HepG2 (cell line): ENCODE measurements at regions not wholly inside any gene's neighbourhood (a gene's known extent, or its start where the extent isn't known, plus 50 kb on each side); places are given as distances from the start of the nearest gene placed in this dataset.

Experiments
- ADNP ChIP-seq: sonication (generic); formaldehyde crosslinking; IDR thresholded peaks from 2 replicates; pipeline ENCODE4 v1.4.0; 2020; ENCODE audit warnings: missing genetic modification reagents
- ATM ChIP-seq: fragments of 450-650 bp; IDR thresholded peaks from 2 replicates; pipeline ENCODE4 v1.7.1; 2017; ENCODE audit warnings: mild to moderate bottlenecking, borderline replicate concordance
- CREB1 ChIP-seq, 2 experiments: fragments of 450-650 bp in 1 of 2; IDR thresholded peaks; 2 replicates each; pipeline ENCODE4 v1.6.1; 2016 to 2017; ENCODE audit warnings: control low read depth in 1 of 2, mild to moderate bottlenecking in 1 of 2, missing compliant biosample characterization in 1 of 2, missing genetic modification characterization in 1 of 2
- CTCF ChIP-seq: sonication (generic); formaldehyde crosslinking; IDR thresholded peaks from 2 replicates; pipeline ENCODE4 v1.5.0; 2020; ENCODE audit warnings: mild to moderate bottlenecking, missing genetic modification reagents, moderate library complexity
- EP300 ChIP-seq, 3 experiments: sonication (generic) in 1 of 3; formaldehyde crosslinking in 1 of 3; IDR thresholded peaks; 2 replicates each; pipeline versions ENCODE4 v1.5.1 to v1.6.1; 2011 to 2020; ENCODE audit warnings: low read depth in 2 of 3, low read length in 2 of 3, borderline replicate concordance in 1 of 3, improper control_type of control experiment in 1 of 3, mild to moderate bottlenecking in 1 of 3, missing genetic modification reagents in 1 of 3, moderate library complexity in 1 of 3
- HDAC6 ChIP-seq: fragments of 200-600 bp; sonication (generic); IDR thresholded peaks from 2 replicates; pipeline ENCODE4 v1.7.0; 2017; ENCODE audit warnings: mild to moderate bottlenecking, antibody characterized with exemption, low read length, low read depth
- ISL2 ChIP-seq: sonication (generic); formaldehyde crosslinking; IDR thresholded peaks from 2 replicates; pipeline ENCODE4 v1.5.0; 2020; ENCODE audit warnings: missing genetic modification reagents
- MXI1 ChIP-seq: IDR thresholded peaks from 3 replicates; pipeline ENCODE4 v1.6.1; 2012; ENCODE audit warnings: low read depth, low read length, inconsistent platforms, borderline replicate concordance
- POLR2A ChIP-seq, 2 experiments: IDR thresholded peaks; 2 replicates each; pipeline ENCODE4 v1.6.1; 2011; ENCODE audit warnings: low read depth in 2 of 2, low read length in 2 of 2, mild to moderate bottlenecking in 1 of 2, moderate library complexity in 1 of 2; ENCODE audit not compliant: insufficient read depth in 1 of 2
- SAP130 ChIP-seq: IDR thresholded peaks from 2 replicates; pipeline ENCODE4 v1.6.1; 2016; ENCODE audit warnings: low read depth
- SP1 ChIP-seq, 2 experiments: fragments of 450-650 bp in 1 of 2; sonication (generic) in 1 of 2; formaldehyde crosslinking in 1 of 2; IDR thresholded peaks; 2 replicates each; pipeline versions ENCODE4 v1.4.0 to v1.6.1; 2016 to 2020; ENCODE audit warnings: missing genetic modification reagents in 1 of 2
- ZFX ChIP-seq: sonication (generic); formaldehyde crosslinking; IDR thresholded peaks from 2 replicates; pipeline ENCODE4 v1.4.0; 2020; ENCODE audit warnings: mild to moderate bottlenecking, low read depth, missing genetic modification reagents, moderate library complexity
- ZMYM4 ChIP-seq: sonication (generic); formaldehyde crosslinking; IDR thresholded peaks from 2 replicates; pipeline ENCODE4 v1.8.1; 2023; ENCODE audit warnings: mild to moderate bottlenecking, missing genetic modification reagents
- ZSCAN25 ChIP-seq: sonication (generic); formaldehyde crosslinking; IDR thresholded peaks from 2 replicates; pipeline ENCODE4 v1.8.0; 2022; ENCODE audit warnings: mild to moderate bottlenecking, missing genetic modification reagents

GRCh38 chr10:10477844-10478243 is 539.8 kb upstream of the CELF2 start:
- TF ChIP-seq SP1 (IDR thresholded peaks at IDR 0.05): no peak
- no peak for TF ChIP-seq SP1 (CRISPR knock-in tag; IDR thresholded peaks at IDR 0.05)
- TF ChIP-seq MXI1: no peak
- no peak for TF ChIP-seq ISL2
- no peak for TF ChIP-seq ATM
- TF ChIP-seq CTCF (CRISPR knock-in tag): no peak
- TF ChIP-seq ADNP: no peak
- no peak for TF ChIP-seq HDAC6
- TF ChIP-seq CREB1 (IDR thresholded peaks at IDR 0.05): no peak
- no peak for TF ChIP-seq CREB1 (CRISPR knock-in tag; IDR thresholded peaks at IDR 0.05)
- TF ChIP-seq POLR2A (IDR thresholded peaks at IDR 0.05; ENCODE audit: insufficient read depth in 1 of 2, low read depth in 2 of 2, low read length in 2 of 2): no peak
- TF ChIP-seq ZMYM4 (CRISPR knock-in tag): no peak
- TF ChIP-seq SAP130: no peak
- TF ChIP-seq ZSCAN25 (CRISPR knock-in tag): no peak
- TF ChIP-seq ZFX (CRISPR knock-in tag): no peak
- no peak for TF ChIP-seq EP300 (IDR thresholded peaks at IDR 0.05; ENCODE audit: low read depth in 2 of 2, low read length in 2 of 2)
- TF ChIP-seq EP300 (CRISPR knock-in tag; IDR thresholded peaks at IDR 0.05; ENCODE audit: borderline replicate concordance): no peak
